CD14-positive monocyte (primary cell): ENCODE measurements at regions not wholly inside any gene's neighbourhood (a gene's known extent, or its start where the extent isn't known, plus 50 kb on each side); places are given as distances from the start of the nearest gene placed in this dataset.
A peak's percentile ranks its signal among the peaks of the same experiment; 100 is the strongest.

ENCODE experiments used
- DNase-seq, 3 donors: peaks; one replicate each; pipeline ENCODE4 v3.0.0-alpha.2; 2011 to 2022
- H2AFZ ChIP-seq: 2 replicates; pipeline ENCODE4 v1.6.0; 2012; ENCODE audit warnings: mild to moderate bottlenecking, low read depth, low read length, inconsistent platforms; ENCODE audit not compliant: insufficient read depth, poor library complexity, severe bottlenecking
- H3K27ac ChIP-seq, 2 donors: 1 replicate in 1 of 2; 2 replicates in 1 of 2; pipeline ENCODE4 v1.5.1; 2012 to 2013; ENCODE audit warnings: low read length in 2 of 2, control low read depth in 1 of 2, inconsistent platforms in 1 of 2, low read depth in 1 of 2, mild to moderate bottlenecking in 1 of 2
- H3K27me3 ChIP-seq, 2 donors: one replicate each; pipeline versions ENCODE4 v1.6.0 to v1.6.1; 2011 to 2013; ENCODE audit warnings: low read length in 2 of 2; ENCODE audit not compliant: control insufficient read depth in 2 of 2, insufficient read depth in 2 of 2
- H3K36me3 ChIP-seq, 2 donors: replicated peaks in 1 of 2; 1 replicate in 1 of 2; 2 replicates in 1 of 2; pipeline versions ENCODE4 v1.5.1 to v1.6.1; 2012 to 2013; ENCODE audit warnings: low read length in 2 of 2, control low read depth in 1 of 2, inconsistent platforms in 1 of 2, mild to moderate bottlenecking in 1 of 2; ENCODE audit not compliant: insufficient read depth in 2 of 2, control insufficient read depth in 1 of 2
- H3K4me1 ChIP-seq, 2 donors: 1 replicate in 1 of 2; 2 replicates in 1 of 2; pipeline versions ENCODE4 v1.5.1 to v1.6.1; 2012 to 2013; ENCODE audit warnings: low read length in 2 of 2, control low read depth in 1 of 2, inconsistent platforms in 1 of 2, mild to moderate bottlenecking in 1 of 2, moderate library complexity in 1 of 2; ENCODE audit not compliant: insufficient read depth in 2 of 2, control insufficient read depth in 1 of 2
- H3K4me2 ChIP-seq: replicated peaks from 2 replicates; pipeline ENCODE3; 2012; ENCODE audit warnings: low read length, moderate library complexity, mild to moderate bottlenecking; ENCODE audit not compliant: poor library complexity, severe bottlenecking; ENCODE audit errors: extremely low read depth
- H3K4me3 ChIP-seq, 3 experiments: fragments of 200-600 bp in 1 of 3; sonication (generic) in 1 of 3; replicated peaks in 1 of 3; 1 replicate in 2 of 3; 2 replicates in 1 of 3; pipeline ENCODE4 v1.5.1; 2011 to 2013; ENCODE audit warnings: low read length in 3 of 3, mild to moderate bottlenecking in 3 of 3, control low read depth in 2 of 3, low read depth in 2 of 3, inconsistent platforms in 1 of 3, moderate library complexity in 1 of 3
- H3K79me2 ChIP-seq: 2 replicates; pipeline ENCODE4 v1.6.0; 2012; ENCODE audit warnings: mild to moderate bottlenecking, control low read depth, inconsistent platforms, low read length, moderate library complexity; ENCODE audit not compliant: insufficient read depth
- H3K9ac ChIP-seq: 2 replicates; pipeline ENCODE4 v1.6.0; 2017; ENCODE audit warnings: low read length, mild to moderate bottlenecking; ENCODE audit not compliant: insufficient read depth, poor library complexity, severe bottlenecking
- H3K9me3 ChIP-seq, 2 donors: replicated peaks in 1 of 2; 1 replicate in 1 of 2; 2 replicates in 1 of 2; pipeline versions ENCODE4 v1.5.1 to v1.6.1; 2012 to 2013; ENCODE audit warnings: low read length in 2 of 2, control low read depth in 1 of 2; ENCODE audit not compliant: control insufficient read depth in 1 of 2, insufficient read depth in 1 of 2
- H4K20me1 ChIP-seq: 2 replicates; pipeline ENCODE4 v1.6.0; 2012; ENCODE audit warnings: mild to moderate bottlenecking, low read length, control low read depth, moderate library complexity; ENCODE audit not compliant: insufficient read depth
- H3K27ac Mint-ChIP-seq, 7 donors: one replicate each; pipeline ENCODE4 v1.8.0; 2020; ENCODE audit warnings: mild to moderate bottlenecking in 7 of 7, mixed read lengths in 7 of 7, moderate library complexity in 6 of 7, inconsistent platforms in 2 of 7
- H3K27me3 Mint-ChIP-seq, 3 donors: one replicate each; pipeline ENCODE4 v1.8.0; 2021 to 2022; ENCODE audit warnings: low read depth in 3 of 3, mild to moderate bottlenecking in 3 of 3, mixed read lengths in 3 of 3, moderate library complexity in 3 of 3, inconsistent platforms in 1 of 3
- H3K36me3 Mint-ChIP-seq, 2 donors: one replicate each; pipeline ENCODE4 v1.8.0; 2020; ENCODE audit warnings: mixed read lengths in 2 of 2, inconsistent platforms in 1 of 2, mild to moderate bottlenecking in 1 of 2
- H3K4me1 Mint-ChIP-seq: one replicate; pipeline ENCODE4 v1.8.0; 2020; ENCODE audit warnings: mild to moderate bottlenecking, mixed read lengths
- H3K4me3 Mint-ChIP-seq, 2 donors: one replicate each; pipeline ENCODE4 v1.8.0; 2020; ENCODE audit warnings: mild to moderate bottlenecking in 2 of 2, mixed read lengths in 2 of 2, moderate library complexity in 1 of 2
- H3K9me3 Mint-ChIP-seq, 7 donors: one replicate each; pipeline ENCODE4 v1.8.0; 2020 to 2022; ENCODE audit warnings: mixed read lengths in 7 of 7, mild to moderate bottlenecking in 6 of 7, moderate library complexity in 6 of 7, inconsistent platforms in 2 of 7
- WGBS: methylation state at CpG from one replicate; pipeline ENCODE4 v1.1.5; 2013; ENCODE audit warnings: missing lambda C conversion rate; ENCODE audit not compliant: insufficient coverage; 5-methylcytosine and 5-hydroxymethylcytosine counted together
- intact Hi-C, 2 donors: fragments of 100-400 bp; cut with micrococcal nuclease; formaldehyde crosslinking; loops; one replicate each; pipeline versions ENCODE4 v1.15.0 to v1.15.1; 2023
- TF ChIP-seq, protein P1 (sequence below): fragments of 200-600 bp; IDR thresholded peaks from one replicate; pipeline ENCODE4 v1.8.0; 2022; ENCODE audit warnings: antibody characterized with exemption, mild to moderate bottlenecking

DNA sequence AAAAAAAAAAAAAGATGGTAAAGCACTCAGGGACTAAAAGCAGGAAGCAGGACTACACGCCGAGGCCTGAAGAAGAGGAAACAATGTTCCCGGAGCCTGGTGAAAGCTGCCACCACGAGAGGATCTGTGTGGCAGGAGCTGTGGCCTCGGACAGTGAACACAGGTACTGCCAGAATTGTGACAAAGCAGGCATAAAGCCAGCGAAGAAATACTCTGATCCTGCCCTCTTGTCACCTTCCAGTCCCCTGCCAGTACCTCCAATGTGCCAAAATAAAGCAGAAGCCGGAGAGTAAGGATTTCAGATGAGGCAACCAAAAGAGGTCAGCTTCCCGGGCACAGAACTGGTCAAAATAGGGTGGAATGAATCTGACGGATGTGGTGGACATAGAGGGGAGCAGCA, 211.5 kb upstream of the TARS1 start:
- Mint-ChIP-seq H3K27me3 (peaks cover 0 to 12% (median 0%) of the 10 kb centered on the region in 3 donors), H3K9me3 (peaks cover 0 to 9% (median 2%) of the 10 kb centered on the region in 7 donors), H3K36me3 (no peaks in the 10 kb centered on the region), H3K27ac (no peak overlapping the region), H3K4me1 (peaks cover 7% of the 10 kb centered on the region), H3K4me3 (peak overlapping the region in 1 of 2 donors; percentile 54)
- 2% methylated on average over 4 of the region's 9 CpGs for WGBS
- Histone ChIP-seq H3K27ac (no peak overlapping the region), H3K4me2 (no peak overlapping the region), H3K9me3 (no peaks in the 10 kb centered on the region), H3K4me3 (no peak overlapping the region), H3K79me2 (no peaks in the 10 kb centered on the region), H2AFZ (peak overlapping the region; percentile 41), H4K20me1 (no peaks in the 10 kb centered on the region), H3K9ac (no peak overlapping the region), H3K27me3 (no peaks in the 10 kb centered on the region), H3K36me3 (no peaks in the 10 kb centered on the region), H3K4me1 (no peaks in the 10 kb centered on the region)
- no peak for DNase-seq
- intact Hi-C loops = no loop called here
- TF ChIP-seq, protein P1, sequence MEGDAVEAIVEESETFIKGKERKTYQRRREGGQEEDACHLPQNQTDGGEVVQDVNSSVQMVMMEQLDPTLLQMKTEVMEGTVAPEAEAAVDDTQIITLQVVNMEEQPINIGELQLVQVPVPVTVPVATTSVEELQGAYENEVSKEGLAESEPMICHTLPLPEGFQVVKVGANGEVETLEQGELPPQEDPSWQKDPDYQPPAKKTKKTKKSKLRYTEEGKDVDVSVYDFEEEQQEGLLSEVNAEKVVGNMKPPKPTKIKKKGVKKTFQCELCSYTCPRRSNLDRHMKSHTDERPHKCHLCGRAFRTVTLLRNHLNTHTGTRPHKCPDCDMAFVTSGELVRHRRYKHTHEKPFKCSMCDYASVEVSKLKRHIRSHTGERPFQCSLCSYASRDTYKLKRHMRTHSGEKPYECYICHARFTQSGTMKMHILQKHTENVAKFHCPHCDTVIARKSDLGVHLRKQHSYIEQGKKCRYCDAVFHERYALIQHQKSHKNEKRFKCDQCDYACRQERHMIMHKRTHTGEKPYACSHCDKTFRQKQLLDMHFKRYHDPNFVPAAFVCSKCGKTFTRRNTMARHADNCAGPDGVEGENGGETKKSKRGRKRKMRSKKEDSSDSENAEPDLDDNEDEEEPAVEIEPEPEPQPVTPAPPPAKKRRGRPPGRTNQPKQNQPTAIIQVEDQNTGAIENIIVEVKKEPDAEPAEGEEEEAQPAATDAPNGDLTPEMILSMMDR = no peak

DNA sequence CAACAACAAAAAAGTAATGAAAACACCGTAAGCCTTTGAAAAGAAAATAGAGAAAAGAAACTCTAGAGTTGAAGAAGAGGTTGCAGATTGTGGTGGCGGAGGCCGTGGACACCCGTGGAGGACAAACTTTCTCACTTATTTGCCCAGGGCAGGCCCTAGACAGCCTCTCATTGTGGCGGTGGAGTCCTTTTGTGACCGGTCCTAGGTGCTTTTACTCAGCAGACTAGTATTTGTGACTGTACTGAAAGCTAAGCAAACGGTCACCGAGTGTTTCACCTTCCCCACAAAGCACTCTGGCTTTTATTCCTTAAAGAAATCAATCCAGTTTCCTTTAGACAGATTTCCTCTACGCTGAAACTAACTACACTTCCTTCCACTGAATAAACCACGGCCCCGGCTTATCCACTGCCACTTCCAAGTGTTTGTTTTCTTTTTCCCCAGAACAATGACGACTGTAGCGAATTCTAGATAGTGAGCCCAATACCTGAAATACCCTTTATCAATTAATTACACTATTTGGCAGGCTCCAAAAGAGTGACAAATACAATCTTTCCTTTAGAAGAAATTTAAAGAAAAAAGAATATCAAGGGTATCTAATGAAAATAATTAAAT, 210.2 kb upstream of the TARS1 start:
- Mint-ChIP-seq H3K36me3 (no peaks in the 10 kb centered on the region), H3K4me3 (no peak overlapping the region), H3K27ac (no peak overlapping the region), H3K27me3 (peaks cover 0 to 12% (median 0%) of the 10 kb centered on the region in 3 donors), H3K4me1 (peaks cover 7% of the 10 kb centered on the region), H3K9me3 (peaks cover 0 to 10% (median 2%) of the 10 kb centered on the region in 7 donors)
- Histone ChIP-seq H4K20me1 (no peaks in the 10 kb centered on the region), H3K79me2 (no peaks in the 10 kb centered on the region), H3K9ac (no peak overlapping the region), H3K36me3 (no peaks in the 10 kb centered on the region), H3K4me1 (no peaks in the 10 kb centered on the region), H3K27ac (no peak overlapping the region), H3K9me3 (no peaks in the 10 kb centered on the region), H3K4me2 (no peak overlapping the region), H3K27me3 (no peaks in the 10 kb centered on the region), H2AFZ (no peak overlapping the region), H3K4me3 (no peak overlapping the region)
- WGBS = 34% methylated on average over 7 of the region's 13 CpGs
- DNase-seq = no peak
- intact Hi-C loops = no loop called here
- TF ChIP-seq, protein P1 = no peak
